Ishikawa (cell line): ENCODE measurements at regions not wholly inside any gene's neighbourhood (a gene's known extent, or its start where the extent isn't known, plus 50 kb on each side); places are given as distances from the start of the nearest gene placed in this dataset.

Experiments
- FOXM1 ChIP-seq: IDR thresholded peaks from 2 replicates; pipeline ENCODE4 v1.6.1; 2012; ENCODE audit warnings: low read depth, borderline replicate concordance
- NFIC ChIP-seq: IDR thresholded peaks from 2 replicates; pipeline ENCODE4 v1.6.1; 2012
- RAD21 ChIP-seq: IDR thresholded peaks from 2 replicates; pipeline ENCODE4 v1.6.1; 2012; ENCODE audit warnings: low read depth
- TAF1 ChIP-seq: IDR thresholded peaks from 2 replicates; pipeline ENCODE4 v1.6.1; 2012; ENCODE audit warnings: low read depth, mild to moderate bottlenecking
- TEAD4 ChIP-seq: IDR thresholded peaks from 2 replicates; pipeline ENCODE4 v1.6.1; 2012
- USF1 ChIP-seq: IDR thresholded peaks from 2 replicates; pipeline ENCODE4 v1.6.1; 2012

- TF ChIP-seq RAD21 (no peak), USF1 (no peak), TEAD4 (no peak), NFIC (no peak), FOXM1 (no peak), TAF1 (no peak)
Observed at GRCh38 chr5:38151878-38152277, 106.5 kb upstream of the EGFLAM start.
